Retinal pigment epithelial cell (primary cell): ENCODE measurements at regions not wholly inside any gene's neighbourhood (a gene's known extent, or its start where the extent isn't known, plus 50 kb on each side); places are given as distances from the start of the nearest gene placed in this dataset.

ENCODE experiments used
- DNase-seq: peaks from one replicate; pipeline ENCODE4 v3.0.0-alpha.2; 2010; ENCODE audit warnings: low read depth
- H3K4me3 ChIP-seq: 2 replicates; pipeline ENCODE4 v1.5.1; 2011; ENCODE audit warnings: mild to moderate bottlenecking, low read length, control low read depth, moderate library complexity
- CTCF ChIP-seq: conservative IDR thresholded peaks from 2 replicates; pipeline ENCODE4 v1.5.1; 2011; ENCODE audit warnings: low read depth, low read length, control low read depth, inconsistent platforms

- no peak for TF ChIP-seq CTCF
- H3K4me3 ChIP-seq = no peak overlapping the region
- no peak for DNase-seq
Observed at GRCh38 chr16:64409783-64410210, 712.1 kb downstream of the CDH11 start.

- DNase-seq = no peak
- no peak for TF ChIP-seq CTCF
- no peak overlapping the region for H3K4me3 ChIP-seq
Observed at GRCh38 chr16:64408699-64409098, 713.2 kb downstream of the CDH11 start.

GRCh38 chr16:64406770-64407181 is 715.1 kb downstream of the CDH11 start:
- no peak overlapping the region for H3K4me3 ChIP-seq
- no peak for TF ChIP-seq CTCF
- DNase-seq = no peak

GRCh38 chr16:64403352-64403751 is 718.5 kb downstream of the CDH11 start:
- TF ChIP-seq CTCF = no peak
- no peak for DNase-seq
- no peak overlapping the region for H3K4me3 ChIP-seq

- H3K4me3 ChIP-seq = no peak overlapping the region
- DNase-seq = no peak
- no peak for TF ChIP-seq CTCF
Observed at GRCh38 chr16:64398793-64399192, 723.1 kb downstream of the CDH11 start.

GRCh38 chr16:64397945-64398508 is 723.8 kb downstream of the CDH11 start:
- no peak for TF ChIP-seq CTCF
- no peak overlapping the region for H3K4me3 ChIP-seq
- DNase-seq = no peak

GRCh38 chr16:64397042-64397441 is 724.8 kb downstream of the CDH11 start:
- TF ChIP-seq CTCF = no peak
- DNase-seq = no peak
- H3K4me3 ChIP-seq = no peak overlapping the region
